GM12891 (cell line): ENCODE measurements at regions not wholly inside any gene's neighbourhood (a gene's known extent, or its start where the extent isn't known, plus 50 kb on each side); places are given as distances from the start of the nearest gene placed in this dataset.

Experiments
- POLR2A ChIP-seq: IDR thresholded peaks from 2 replicates; pipeline ENCODE4 v1.6.1; 2011; ENCODE audit warnings: low read depth, low read length, control low read depth
- TAF1 ChIP-seq: IDR thresholded peaks from 2 replicates; pipeline ENCODE4 v1.6.1; 2011; ENCODE audit warnings: low read depth, low read length, control low read depth

DNA sequence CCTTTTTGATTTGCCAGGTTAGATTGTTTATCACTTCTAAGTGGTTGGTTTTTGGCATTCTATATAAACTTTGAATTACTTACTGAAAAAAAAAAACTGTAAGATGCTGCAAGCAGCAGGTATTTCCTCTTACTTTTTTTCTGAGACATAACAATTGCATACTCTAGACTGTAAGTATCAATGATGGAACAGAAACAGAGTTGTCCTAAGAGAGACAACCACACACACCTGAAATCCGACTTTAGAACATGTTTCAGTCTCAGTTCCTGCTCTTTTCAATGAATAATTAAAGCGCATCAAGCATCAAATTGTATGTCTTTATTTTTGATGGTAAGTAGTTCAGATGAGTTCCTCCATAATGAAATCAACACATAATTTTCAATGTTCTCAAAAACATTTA is 105.3 kb upstream of the KHDRBS2 start:
- no peak for TF ChIP-seq TAF1
- no peak for TF ChIP-seq POLR2A
